ENCODE measurements at regions not wholly inside any gene's neighbourhood (a gene's known extent, or its start where the extent isn't known, plus 50 kb on each side); places are given as distances from the start of the nearest gene placed in this dataset.

DNA sequence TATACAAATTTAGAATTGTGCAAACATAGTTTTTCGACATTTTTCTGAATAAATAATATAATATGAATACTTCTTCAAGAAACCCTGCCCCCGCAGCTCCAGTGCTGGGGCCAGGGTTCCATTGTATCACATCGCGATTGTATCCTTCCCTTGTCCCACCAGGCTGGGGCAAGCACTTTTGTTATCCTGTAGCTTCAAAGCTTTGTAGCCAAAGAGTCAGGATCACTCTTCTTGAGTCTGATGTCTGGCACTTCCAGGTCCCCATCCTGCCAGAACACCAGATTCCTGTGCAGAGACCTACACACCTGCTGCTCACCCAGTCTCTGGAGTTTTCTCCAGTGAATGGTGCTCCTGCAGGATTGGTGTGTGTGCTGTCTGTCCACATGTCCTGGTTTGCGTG lies 186.9 kb downstream of the ASB1 start:
- no peak overlapping the region for H3K4me2 ChIP-seq (ENCODE audit: low read depth, low read length)
- H3F3A ChIP-seq (ENCODE audit: insufficient read depth, low read length), result no peaks in the 10 kb centered on the region
- TF ChIP-seq, protein P1, sequence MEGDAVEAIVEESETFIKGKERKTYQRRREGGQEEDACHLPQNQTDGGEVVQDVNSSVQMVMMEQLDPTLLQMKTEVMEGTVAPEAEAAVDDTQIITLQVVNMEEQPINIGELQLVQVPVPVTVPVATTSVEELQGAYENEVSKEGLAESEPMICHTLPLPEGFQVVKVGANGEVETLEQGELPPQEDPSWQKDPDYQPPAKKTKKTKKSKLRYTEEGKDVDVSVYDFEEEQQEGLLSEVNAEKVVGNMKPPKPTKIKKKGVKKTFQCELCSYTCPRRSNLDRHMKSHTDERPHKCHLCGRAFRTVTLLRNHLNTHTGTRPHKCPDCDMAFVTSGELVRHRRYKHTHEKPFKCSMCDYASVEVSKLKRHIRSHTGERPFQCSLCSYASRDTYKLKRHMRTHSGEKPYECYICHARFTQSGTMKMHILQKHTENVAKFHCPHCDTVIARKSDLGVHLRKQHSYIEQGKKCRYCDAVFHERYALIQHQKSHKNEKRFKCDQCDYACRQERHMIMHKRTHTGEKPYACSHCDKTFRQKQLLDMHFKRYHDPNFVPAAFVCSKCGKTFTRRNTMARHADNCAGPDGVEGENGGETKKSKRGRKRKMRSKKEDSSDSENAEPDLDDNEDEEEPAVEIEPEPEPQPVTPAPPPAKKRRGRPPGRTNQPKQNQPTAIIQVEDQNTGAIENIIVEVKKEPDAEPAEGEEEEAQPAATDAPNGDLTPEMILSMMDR (IDR thresholded peaks at IDR 0.05; ENCODE audit: low read length), result no peak
- no peak for TF ChIP-seq EZH2 (optimal IDR thresholded peaks at IDR 0.05; ENCODE audit: low read depth, low read length)
- TF ChIP-seq EZH2phosphoT487 (IDR thresholded peaks at IDR 0.05; ENCODE audit: low read length), result no peak
- no peaks in the 10 kb centered on the region for H3K9me3 ChIP-seq (replicated peaks; ENCODE audit: insufficient read depth, low read length)
- H3K9ac ChIP-seq (ENCODE audit: low read length), result no peak overlapping the region
- no peaks in the 10 kb centered on the region for H3K36me3 ChIP-seq (replicated peaks; ENCODE audit: insufficient read depth, low read length)
- H3K27me3 ChIP-seq (replicated peaks; ENCODE audit: insufficient read depth, low read length), result no peaks in the 10 kb centered on the region
- no peaks in the 10 kb centered on the region for H3K4me1 ChIP-seq (ENCODE audit: low read length)
- DNase-seq, result no peak
- no peaks in the 10 kb centered on the region for H4K20me1 ChIP-seq (ENCODE audit: insufficient read depth, low read length)
- no peak overlapping the region for H2AFZ ChIP-seq (ENCODE audit: low read length)
- H3K9me2 ChIP-seq (replicated peaks; ENCODE audit: insufficient read depth, low read length), result no peaks in the 10 kb centered on the region
- H3K27ac ChIP-seq (ENCODE audit: low read length), result no peak overlapping the region
- no peaks in the 10 kb centered on the region for H3K79me2 ChIP-seq (ENCODE audit: low read length)
- no peak overlapping the region for H3K4me3 ChIP-seq (ENCODE audit: low read length)

DNA sequence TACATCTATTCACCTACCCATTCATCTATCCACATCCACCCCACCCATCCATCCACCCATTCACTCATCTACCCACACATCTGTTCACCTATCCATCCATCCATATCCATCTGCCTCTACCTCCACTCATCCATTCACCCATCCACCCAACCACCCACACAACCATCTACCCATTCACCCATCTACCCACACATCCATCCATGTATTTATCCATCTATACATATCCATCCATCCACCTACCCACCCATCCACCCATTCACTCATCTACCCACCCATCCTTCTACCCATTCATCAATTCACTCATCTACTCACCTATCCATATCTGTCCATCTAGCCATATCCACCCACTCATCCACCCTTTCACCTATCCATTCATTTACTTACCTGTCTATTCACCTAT lies 187.6 kb downstream of the ASB1 start:
- Histone ChIP-seq H3K9me2 (replicated peaks; ENCODE audit: insufficient read depth, low read length) (no peaks in the 10 kb centered on the region), H3K9me3 (replicated peaks; ENCODE audit: insufficient read depth, low read length) (no peaks in the 10 kb centered on the region), H3K4me2 (ENCODE audit: low read depth, low read length) (no peak overlapping the region), H3K27ac (ENCODE audit: low read length) (no peak overlapping the region), H3K36me3 (replicated peaks; ENCODE audit: insufficient read depth, low read length) (no peaks in the 10 kb centered on the region), H3K4me1 (ENCODE audit: low read length) (no peaks in the 10 kb centered on the region), H2AFZ (ENCODE audit: low read length) (no peak overlapping the region), H3K79me2 (ENCODE audit: low read length) (no peaks in the 10 kb centered on the region), H3F3A (ENCODE audit: insufficient read depth, low read length) (no peaks in the 10 kb centered on the region), H3K9ac (ENCODE audit: low read length) (no peak overlapping the region), H3K4me3 (ENCODE audit: low read length) (no peak overlapping the region), H4K20me1 (ENCODE audit: insufficient read depth, low read length) (no peaks in the 10 kb centered on the region), H3K27me3 (replicated peaks; ENCODE audit: insufficient read depth, low read length) (no peaks in the 10 kb centered on the region)
- no peak for TF ChIP-seq EZH2phosphoT487 (IDR thresholded peaks at IDR 0.05; ENCODE audit: low read length)
- TF ChIP-seq EZH2 (optimal IDR thresholded peaks at IDR 0.05; ENCODE audit: low read depth, low read length), result no peak
- TF ChIP-seq, protein P1 (IDR thresholded peaks at IDR 0.05; ENCODE audit: low read length), result no peak
- DNase-seq, result no peak

DNA sequence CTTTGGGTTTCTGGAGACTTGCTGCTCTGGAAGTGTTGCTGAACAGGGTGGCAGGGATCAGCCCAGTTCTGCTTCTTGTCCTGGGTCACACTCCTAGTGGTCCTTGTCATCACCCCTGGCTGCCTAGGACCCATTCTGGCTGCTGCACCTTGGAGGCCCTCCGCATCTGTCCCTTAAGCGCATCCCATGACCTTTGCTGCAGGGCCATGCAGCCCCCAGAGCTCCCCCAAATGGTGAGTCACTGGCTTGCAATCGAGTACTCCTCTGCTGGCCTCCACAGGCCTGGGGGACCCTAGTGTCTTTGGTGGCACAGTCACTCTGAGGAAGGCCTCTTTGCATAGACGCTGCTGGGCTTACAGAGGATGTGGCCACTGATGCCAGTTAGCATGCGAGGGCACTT lies 188.5 kb downstream of the ASB1 start:
- no peaks in the 10 kb centered on the region for H3K9me2 ChIP-seq (replicated peaks; ENCODE audit: insufficient read depth, low read length)
- no peaks in the 10 kb centered on the region for H3K4me1 ChIP-seq (ENCODE audit: low read length)
- no peak overlapping the region for H3K4me2 ChIP-seq (ENCODE audit: low read depth, low read length)
- TF ChIP-seq, protein P1 (IDR thresholded peaks at IDR 0.05; ENCODE audit: low read length), result no peak
- TF ChIP-seq EZH2 (optimal IDR thresholded peaks at IDR 0.05; ENCODE audit: low read depth, low read length), result no peak
- no peak overlapping the region for H2AFZ ChIP-seq (ENCODE audit: low read length)
- no peak overlapping the region for H3K9ac ChIP-seq (ENCODE audit: low read length)
- no peaks in the 10 kb centered on the region for H3K9me3 ChIP-seq (replicated peaks; ENCODE audit: insufficient read depth, low read length)
- H3K79me2 ChIP-seq (ENCODE audit: low read length), result no peaks in the 10 kb centered on the region
- no peak for DNase-seq
- H3K4me3 ChIP-seq (ENCODE audit: low read length), result no peak overlapping the region
- no peaks in the 10 kb centered on the region for H4K20me1 ChIP-seq (ENCODE audit: insufficient read depth, low read length)
- no peak overlapping the region for H3K27ac ChIP-seq (ENCODE audit: low read length)
- H3K36me3 ChIP-seq (replicated peaks; ENCODE audit: insufficient read depth, low read length), result no peaks in the 10 kb centered on the region
- no peaks in the 10 kb centered on the region for H3K27me3 ChIP-seq (replicated peaks; ENCODE audit: insufficient read depth, low read length)
- no peaks in the 10 kb centered on the region for H3F3A ChIP-seq (ENCODE audit: insufficient read depth, low read length)
